Smooth muscle cell (in vitro differentiated cells): ENCODE measurements at regions not wholly inside any gene's neighbourhood (a gene's known extent, or its start where the extent isn't known, plus 50 kb on each side); places are given as distances from the start of the nearest gene placed in this dataset.

Experiments used
- DNase-seq: peaks from one replicate; lab custom pipeline; 2025; ENCODE audit not compliant: unreplicated experiment; lab: John Stamatoyannopoulos, UW
- H2AFZ ChIP-seq: fragments of 200-600 bp; sonication (generic); 2 replicates; pipeline ENCODE4 v1.6.0; 2016; ENCODE audit warnings: antibody characterized with exemption, low read depth, mild to moderate bottlenecking
- H3F3A ChIP-seq: fragments of 200-600 bp; sonication (generic); 2 replicates; pipeline ENCODE4 v1.6.0; 2017; ENCODE audit warnings: antibody characterized with exemption, low read depth
- H3K27ac ChIP-seq: fragments of 200-600 bp; sonication (generic); 2 replicates; pipeline ENCODE4 v1.5.1; 2016; ENCODE audit warnings: low read depth, mild to moderate bottlenecking
- H3K27me3 ChIP-seq: fragments of 200-600 bp; sonication (generic); 2 replicates; pipeline ENCODE4 v1.6.1; 2016; ENCODE audit warnings: low read depth, mild to moderate bottlenecking
- H3K36me3 ChIP-seq: fragments of 200-600 bp; sonication (generic); 2 replicates; pipeline ENCODE4 v1.5.1; 2016; ENCODE audit warnings: low read depth
- H3K4me1 ChIP-seq: fragments of 200-600 bp; sonication (generic); 2 replicates; pipeline ENCODE4 v1.5.1; 2016; ENCODE audit warnings: low read depth
- H3K4me2 ChIP-seq: fragments of 200-600 bp; sonication (generic); 2 replicates; pipeline ENCODE4 v1.6.0; 2016; ENCODE audit warnings: mild to moderate bottlenecking
- H3K4me3 ChIP-seq: fragments of 200-600 bp; sonication (generic); 2 replicates; pipeline ENCODE4 v1.5.1; 2016; ENCODE audit warnings: mild to moderate bottlenecking
- H3K79me2 ChIP-seq: fragments of 200-600 bp; sonication (generic); 2 replicates; pipeline ENCODE4 v1.6.0; 2016; ENCODE audit warnings: low read depth, mild to moderate bottlenecking
- H3K9ac ChIP-seq: fragments of 200-600 bp; sonication (generic); 2 replicates; pipeline ENCODE4 v1.6.0; 2016; ENCODE audit warnings: low read depth
- H3K9me3 ChIP-seq: fragments of 200-600 bp; sonication (generic); replicated peaks from 2 replicates; pipeline ENCODE4 v1.5.1; 2016; ENCODE audit warnings: low read depth
- H4K20me1 ChIP-seq: fragments of 200-600 bp; sonication (generic); 2 replicates; pipeline ENCODE4 v1.6.0; 2016; ENCODE audit warnings: low read depth
- WGBS: methylation state at CpG from one replicate; pipeline ENCODE4 v1.1.7; 2016; ENCODE audit warnings: low lambda C conversion rate; 5-methylcytosine and 5-hydroxymethylcytosine counted together
- TF ChIP-seq, protein P1 (sequence below): fragments of 200-600 bp; sonication (generic); IDR thresholded peaks from 2 replicates; pipeline ENCODE4 v1.5.1; 2017; ENCODE audit warnings: borderline replicate concordance, mild to moderate bottlenecking, antibody characterized with exemption; ENCODE audit not compliant: insufficient read depth, poor library complexity, severe bottlenecking

DNA sequence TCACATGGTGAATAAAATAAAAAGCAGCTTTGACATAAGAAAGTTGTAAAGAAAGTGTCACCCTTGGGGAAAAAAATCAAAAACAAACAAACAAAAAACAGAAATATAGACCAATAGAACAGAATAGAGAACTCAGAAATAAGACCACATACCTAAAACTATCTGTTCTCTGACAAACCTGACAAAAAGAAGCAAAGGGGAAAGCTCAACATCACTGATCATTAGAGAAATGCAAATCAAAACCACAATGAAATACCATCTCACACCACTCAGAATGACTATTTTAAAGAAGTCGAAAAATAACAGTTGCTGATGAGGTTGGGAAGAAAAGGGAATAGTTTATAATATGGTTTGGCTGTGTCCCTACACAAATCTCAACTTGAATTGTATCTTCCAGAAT is 159.1 kb downstream of the TINAG start:
- Histone ChIP-seq H3K27me3 (no peaks in the 10 kb centered on the region), H3F3A (no peaks in the 10 kb centered on the region), H3K4me3 (no peak overlapping the region), H3K36me3 (no peaks in the 10 kb centered on the region), H3K4me1 (no peaks in the 10 kb centered on the region), H3K9ac (no peak overlapping the region), H2AFZ (no peak overlapping the region), H3K27ac (no peak overlapping the region), H3K9me3 (no peaks in the 10 kb centered on the region), H4K20me1 (no peaks in the 10 kb centered on the region), H3K4me2 (no peak overlapping the region), H3K79me2 (no peaks in the 10 kb centered on the region)
- TF ChIP-seq, protein P1, sequence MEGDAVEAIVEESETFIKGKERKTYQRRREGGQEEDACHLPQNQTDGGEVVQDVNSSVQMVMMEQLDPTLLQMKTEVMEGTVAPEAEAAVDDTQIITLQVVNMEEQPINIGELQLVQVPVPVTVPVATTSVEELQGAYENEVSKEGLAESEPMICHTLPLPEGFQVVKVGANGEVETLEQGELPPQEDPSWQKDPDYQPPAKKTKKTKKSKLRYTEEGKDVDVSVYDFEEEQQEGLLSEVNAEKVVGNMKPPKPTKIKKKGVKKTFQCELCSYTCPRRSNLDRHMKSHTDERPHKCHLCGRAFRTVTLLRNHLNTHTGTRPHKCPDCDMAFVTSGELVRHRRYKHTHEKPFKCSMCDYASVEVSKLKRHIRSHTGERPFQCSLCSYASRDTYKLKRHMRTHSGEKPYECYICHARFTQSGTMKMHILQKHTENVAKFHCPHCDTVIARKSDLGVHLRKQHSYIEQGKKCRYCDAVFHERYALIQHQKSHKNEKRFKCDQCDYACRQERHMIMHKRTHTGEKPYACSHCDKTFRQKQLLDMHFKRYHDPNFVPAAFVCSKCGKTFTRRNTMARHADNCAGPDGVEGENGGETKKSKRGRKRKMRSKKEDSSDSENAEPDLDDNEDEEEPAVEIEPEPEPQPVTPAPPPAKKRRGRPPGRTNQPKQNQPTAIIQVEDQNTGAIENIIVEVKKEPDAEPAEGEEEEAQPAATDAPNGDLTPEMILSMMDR: no peak
- DNase-seq: no peak
- 94% methylated on average over 1 of the region's 1 CpG for WGBS

DNA sequence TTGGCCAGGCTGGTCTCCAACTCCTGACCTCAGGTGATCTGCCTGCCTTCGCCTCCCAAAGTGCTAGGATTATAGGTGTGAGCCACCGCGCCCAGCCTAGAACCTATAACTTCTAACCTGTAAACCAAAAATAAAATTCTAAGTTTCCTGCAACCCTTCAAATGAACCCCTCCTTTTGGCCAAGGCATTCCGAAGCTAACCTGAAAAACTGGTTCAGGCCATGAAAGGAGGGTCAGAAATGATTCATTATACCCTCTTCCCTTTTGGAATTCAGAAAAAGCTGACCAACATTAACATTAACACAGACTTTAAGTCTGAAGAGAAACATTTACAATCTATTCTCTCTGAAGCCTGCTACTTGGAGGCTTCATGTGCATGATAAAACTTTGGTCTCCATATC is 165.1 kb downstream of the TINAG start:
- no peaks in the 10 kb centered on the region for H4K20me1 ChIP-seq
- no peak for DNase-seq
- no peak overlapping the region for H3K9ac ChIP-seq
- no peaks in the 10 kb centered on the region for H3K36me3 ChIP-seq
- TF ChIP-seq, protein P1: no peak
- H2AFZ ChIP-seq: peak overlapping the region; percentile 1
- peak overlapping the region; percentile 27 for H3K27ac ChIP-seq
- H3K9me3 ChIP-seq: no peaks in the 10 kb centered on the region
- H3K27me3 ChIP-seq: no peaks in the 10 kb centered on the region
- H3K4me1 ChIP-seq: no peaks in the 10 kb centered on the region
- H3F3A ChIP-seq: no peaks in the 10 kb centered on the region
- WGBS: 81% methylated on average over 4 of the region's 4 CpGs
- no peak overlapping the region for H3K4me3 ChIP-seq
- H3K4me2 ChIP-seq: no peak overlapping the region
- H3K79me2 ChIP-seq: no peaks in the 10 kb centered on the region

DNA sequence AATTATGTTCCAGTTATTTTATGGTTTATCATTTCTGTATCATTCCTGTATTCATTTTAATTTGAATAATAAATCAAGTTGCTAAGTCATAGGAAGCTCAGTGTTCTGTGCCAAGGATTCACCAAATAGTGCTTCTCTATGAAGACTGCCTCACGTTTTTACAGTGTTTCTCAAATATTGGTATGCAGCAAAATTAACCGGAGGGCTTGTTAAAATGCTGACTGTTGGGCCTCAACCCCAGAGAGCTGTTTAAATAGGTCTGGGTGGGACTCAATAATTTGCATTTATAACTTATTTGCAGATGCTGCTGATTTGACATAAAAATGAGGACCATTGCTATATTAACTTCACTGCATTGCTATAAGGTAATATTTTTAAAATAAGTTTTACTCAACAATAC is 166.7 kb downstream of the TINAG start:
- H3F3A ChIP-seq: no peaks in the 10 kb centered on the region
- H3K27ac ChIP-seq: no peak overlapping the region
- TF ChIP-seq, protein P1: no peak
- no peaks in the 10 kb centered on the region for H3K79me2 ChIP-seq
- no peaks in the 10 kb centered on the region for H4K20me1 ChIP-seq
- H3K4me2 ChIP-seq: no peak overlapping the region
- H3K4me1 ChIP-seq: no peaks in the 10 kb centered on the region
- no peak overlapping the region for H3K9ac ChIP-seq
- no peak overlapping the region for H2AFZ ChIP-seq
- no peak overlapping the region for H3K4me3 ChIP-seq
- no peaks in the 10 kb centered on the region for H3K36me3 ChIP-seq
- H3K27me3 ChIP-seq: no peaks in the 10 kb centered on the region
- no peak for DNase-seq
- no peaks in the 10 kb centered on the region for H3K9me3 ChIP-seq
- WGBS: 85% methylated on average over 2 of the region's 2 CpGs

DNA sequence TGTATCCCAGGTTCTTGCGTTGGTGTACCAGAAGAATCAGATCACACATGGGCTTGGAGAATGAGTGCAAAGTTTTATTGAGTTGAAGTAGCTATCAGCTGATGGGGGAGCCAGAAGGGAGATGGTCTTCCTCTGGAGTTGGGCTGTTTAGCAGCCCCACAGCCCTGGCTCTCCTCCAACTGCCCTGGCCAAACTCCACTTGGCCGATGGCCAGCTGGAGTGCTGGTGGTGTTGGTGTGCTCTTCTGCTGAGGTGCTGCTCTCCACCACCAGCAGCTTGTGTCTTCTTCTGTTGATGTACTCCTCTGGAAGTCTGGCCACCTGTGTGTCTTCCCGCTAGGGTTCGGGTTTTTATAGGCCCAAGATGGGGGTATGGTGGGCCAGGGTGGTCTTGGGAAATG is 172.8 kb downstream of the TINAG start:
- no peaks in the 10 kb centered on the region for H3K27me3 ChIP-seq
- H3K4me3 ChIP-seq: no peak overlapping the region
- H3K9ac ChIP-seq: no peak overlapping the region
- H3K27ac ChIP-seq: no peak overlapping the region
- 97% methylated on average over 4 of the region's 4 CpGs for WGBS
- no peaks in the 10 kb centered on the region for H3K36me3 ChIP-seq
- no peak for DNase-seq
- H3K4me2 ChIP-seq: no peak overlapping the region
- H2AFZ ChIP-seq: no peak overlapping the region
- H3K79me2 ChIP-seq: no peaks in the 10 kb centered on the region
- H3F3A ChIP-seq: no peaks in the 10 kb centered on the region
- no peaks in the 10 kb centered on the region for H3K9me3 ChIP-seq
- TF ChIP-seq, protein P1: no peak
- H4K20me1 ChIP-seq: no peaks in the 10 kb centered on the region
- no peaks in the 10 kb centered on the region for H3K4me1 ChIP-seq
